LNCaP clone FGC (cell line): ENCODE measurements at regions not wholly inside any gene's neighbourhood (a gene's known extent, or its start where the extent isn't known, plus 50 kb on each side); places are given as distances from the start of the nearest gene placed in this dataset.

Experiments used
- DNase-seq: peaks from one replicate; pipeline ENCODE4 v3.0.0-alpha.2; 2011; ENCODE audit warnings: low read depth
- H3K4me3 ChIP-seq: 2 replicates; pipeline ENCODE4 v1.5.1; 2011; ENCODE audit warnings: mild to moderate bottlenecking, low read depth, low read length, control low read depth
- CTCF ChIP-seq: IDR thresholded peaks from 2 replicates; pipeline ENCODE4 v1.5.1; 2012; ENCODE audit warnings: mild to moderate bottlenecking; ENCODE audit not compliant: control insufficient read depth, insufficient read depth; ENCODE audit errors: extremely low read depth

- no peak overlapping the region for H3K4me3 ChIP-seq
- DNase-seq: no peak
- no peak for TF ChIP-seq CTCF
These were observed 400.1 kb downstream of the FAT4 start for GRCh38 chr4:125714845-125715244.

- peak; percentile 30 for DNase-seq
- H3K4me3 ChIP-seq: no peak overlapping the region
- no peak for TF ChIP-seq CTCF
These were observed 405.2 kb downstream of the FAT4 start for GRCh38 chr4:125719987-125720386.

GRCh38 chr4:125722009-125722408 is 407.3 kb downstream of the FAT4 start:
- no peak overlapping the region for H3K4me3 ChIP-seq
- no peak for DNase-seq
- TF ChIP-seq CTCF: no peak

- H3K4me3 ChIP-seq: no peak overlapping the region
- DNase-seq: no peak
- no peak for TF ChIP-seq CTCF
These were observed 411.3 kb downstream of the FAT4 start for GRCh38 chr4:125725957-125726525.

- no peak for TF ChIP-seq CTCF
- no peak for DNase-seq
- no peak overlapping the region for H3K4me3 ChIP-seq
These were observed 413.2 kb downstream of the FAT4 start for GRCh38 chr4:125727931-125728330.

GRCh38 chr4:125728568-125728967 is 413.8 kb downstream of the FAT4 start:
- DNase-seq: no peak
- TF ChIP-seq CTCF: no peak
- no peak overlapping the region for H3K4me3 ChIP-seq

- no peak for TF ChIP-seq CTCF
- DNase-seq: no peak
- no peak overlapping the region for H3K4me3 ChIP-seq
These were observed 414.4 kb downstream of the FAT4 start for GRCh38 chr4:125729171-125729570.
